K562 (cell line): ENCODE measurements at regions not wholly inside any gene's neighbourhood (a gene's known extent, or its start where the extent isn't known, plus 50 kb on each side); places are given as distances from the start of the nearest gene placed in this dataset.

Experiments
- ATAC-seq: fragments of 200-7000 bp; cut with Tn5 transposase; 3 replicates; pipeline ENCODE4 v1.9.1; 2020; ENCODE audit warnings: moderate library complexity
- BruUV-seq: library from RNA; stranded (reverse); fragments of 400-500 nt; replicated peaks from 2 replicates; lab custom pipeline; 2021; lab: Mats Ljungman, UMichigan
- CTCF ChIA-PET: fragments of 300-600 bp; formaldehyde crosslinking; extraction: SDS; loops from one replicate; lab custom pipeline; 2021; ENCODE audit warnings: low intra/inter-chr PET ratio; lab: Yijun Ruan, JAX
- POLR2A ChIA-PET: fragments of 300-600, 350-650 bp; sonication (Branson Sonifier 250); formaldehyde crosslinking; extraction: SDS; loops from one replicate; lab custom pipeline; 2021; ENCODE audit warnings: antibody characterized with exemption, inconsistent platforms; lab: Yijun Ruan, JAX
- DNase-seq, 4 experiments: peaks; one replicate each; pipeline versions ENCODE4 v3.0.0 to v3.0.0-alpha.2; 2011 to 2018; ENCODE audit warnings: low spot score in 3 of 4, mixed read lengths in 3 of 4; ENCODE audit errors: extremely low read depth in 1 of 4
- FAIRE-seq: peaks from 2 replicates; lab custom pipeline; 2011; peaks lifted over from hg19 to GRCh38; lab: Jason Lieb, UNC
- H2AFZ ChIP-seq: 2 replicates; pipeline ENCODE4 v1.6.0; 2011; ENCODE audit warnings: low read depth, low read length, control low read depth, inconsistent platforms
- H3K27ac ChIP-seq: fragments of 200-600 bp; 3 replicates; pipeline ENCODE4 v1.8.0; 2011; ENCODE audit warnings: low read depth, mild to moderate bottlenecking, control low read depth, inconsistent platforms, low read length, moderate library complexity, mixed read lengths; ENCODE audit errors: extremely low read depth
- H3K27me3 ChIP-seq, 2 experiments: fragments of 300-600 bp in 1 of 2; 2 replicates in 1 of 2; 3 replicates in 1 of 2; pipeline versions ENCODE4 v1.6.0 to v1.8.0; 2011; ENCODE audit warnings: inconsistent platforms in 2 of 2, low read length in 2 of 2, mild to moderate bottlenecking in 1 of 2, mixed read lengths in 1 of 2, moderate library complexity in 1 of 2; ENCODE audit not compliant: control insufficient read depth in 2 of 2, insufficient read depth in 2 of 2
- H3K36me3 ChIP-seq: fragments of 300-600 bp; 3 replicates; pipeline ENCODE4 v1.8.0; 2011; ENCODE audit warnings: mild to moderate bottlenecking, low read length, inconsistent platforms; ENCODE audit not compliant: control insufficient read depth, insufficient read depth
- H3K4me1 ChIP-seq, 2 experiments: fragments of 200-600 bp in 1 of 2; replicated peaks in 1 of 2; 2 replicates in 1 of 2; 3 replicates in 1 of 2; pipeline versions ENCODE4 v1.5.1 to v1.8.0; 2011; ENCODE audit warnings: inconsistent platforms in 2 of 2, low read length in 2 of 2, mild to moderate bottlenecking in 1 of 2, mixed read lengths in 1 of 2, moderate library complexity in 1 of 2; ENCODE audit not compliant: control insufficient read depth in 2 of 2, insufficient read depth in 2 of 2
- H3K4me2 ChIP-seq: 2 replicates; pipeline ENCODE4 v1.6.1; 2011; ENCODE audit warnings: low read length, control low read depth, inconsistent platforms, mixed read lengths; ENCODE audit not compliant: insufficient read depth
- H3K4me3 ChIP-seq: fragments of 200-600 bp; sonication (generic), shearing (Covaris generic); 2 replicates; pipeline ENCODE4 v1.5.1; 2016; ENCODE audit warnings: control low read depth, inconsistent platforms
- H3K79me2 ChIP-seq: fragments of 200-600 bp; 3 replicates; pipeline ENCODE4 v1.8.0; 2011; ENCODE audit warnings: low read length, inconsistent platforms; ENCODE audit not compliant: control insufficient read depth, insufficient read depth
- H3K9ac ChIP-seq, 2 experiments: 2 replicates each; pipeline versions ENCODE4 v1.6.0 to v1.6.1; 2011; ENCODE audit warnings: low read depth in 2 of 2, low read length in 2 of 2, control low read depth in 1 of 2, inconsistent platforms in 1 of 2, mild to moderate bottlenecking in 1 of 2, mixed read lengths in 1 of 2; ENCODE audit not compliant: insufficient read depth in 1 of 2
- H3K9me1 ChIP-seq: one replicate; pipeline ENCODE4 v1.6.0; 2011; ENCODE audit warnings: inconsistent platforms, mild to moderate bottlenecking, low read length, moderate library complexity; ENCODE audit not compliant: control insufficient read depth, insufficient read depth
- H3K9me3 ChIP-seq: replicated peaks from 2 replicates; pipeline ENCODE4 v1.5.1; 2011; ENCODE audit warnings: low read depth, low read length, inconsistent platforms; ENCODE audit not compliant: control insufficient read depth, insufficient read depth
- H4K20me1 ChIP-seq: replicated peaks from 2 replicates; pipeline ENCODE4 v1.6.1; 2011; ENCODE audit warnings: low read length, inconsistent platforms, mixed read lengths; ENCODE audit not compliant: control insufficient read depth, insufficient read depth
- CREB5 ChIP-seq: fragments of 250-450 bp; sonication (Bioruptor Pico); IDR thresholded peaks from 2 replicates; pipeline ENCODE4 v1.5.0; 2020; ENCODE audit warnings: mild to moderate bottlenecking
- MYC ChIP-seq, 2 experiments: fragments of 250-450 bp in 1 of 2; sonication (Bioruptor Pico) in 1 of 2; IDR thresholded peaks; 2 replicates each; pipeline versions ENCODE4 v1.5.1 to v1.6.1; 2012 to 2021; ENCODE audit warnings: low read depth in 2 of 2, borderline replicate concordance in 1 of 2, improper control_type of control experiment in 1 of 2, low read length in 1 of 2, mild to moderate bottlenecking in 1 of 2, moderate library complexity in 1 of 2
- PHB ChIP-seq: fragments of 250-450 bp; sonication (Bioruptor Pico); IDR thresholded peaks from 2 replicates; pipeline ENCODE4 v1.5.0; 2021
- STAT6 ChIP-seq: sonication (generic); formaldehyde crosslinking; IDR thresholded peaks from 2 replicates; pipeline ENCODE4 v1.8.1; 2023; ENCODE audit warnings: mild to moderate bottlenecking, missing genetic modification reagents
- TFAP4 ChIP-seq: sonication (generic); formaldehyde crosslinking; IDR thresholded peaks from 2 replicates; pipeline ENCODE4 v1.8.0; 2022; ENCODE audit warnings: missing genetic modification reagents, mild to moderate bottlenecking, moderate library complexity, borderline replicate concordance
- ZNF23 ChIP-seq: fragments of 250-450 bp; sonication (Bioruptor Pico); IDR thresholded peaks from 2 replicates; pipeline ENCODE4 v1.4.0; 2020; ENCODE audit warnings: mild to moderate bottlenecking
- WGBS: fragments of 100-300 bp; shearing (Covaris generic); methylation state at CpG from one replicate; pipeline ENCODE4 v1.1.6; 2016; ENCODE audit warnings: low coverage, mixed read lengths; ENCODE audit not compliant: insufficient coverage; ENCODE audit errors: missing lambda C conversion rate; 5-methylcytosine and 5-hydroxymethylcytosine counted together
- in situ Hi-C: fragments of 300-500 bp; cut with MboI; formaldehyde crosslinking; loops from 4 replicates; pipeline ENCODE4 v1.15.0; 2018; ENCODE audit warnings: inconsistent platforms, mixed read lengths
- intact Hi-C: fragments of 100-400 bp; cut with micrococcal nuclease; formaldehyde crosslinking; loops from 2 replicates; pipeline ENCODE4 v1.14.2; 2022

- Histone ChIP-seq H3K9me1 (no peaks in the 10 kb centered on the region), H3K4me2 (no peak overlapping the region), H3K27ac (no peak overlapping the region), H2AFZ (no peak overlapping the region), H3K4me1 (no peaks in the 10 kb centered on the region), H3K9me3 (no peaks in the 10 kb centered on the region), H3K79me2 (no peaks in the 10 kb centered on the region), H3K36me3 (no peaks in the 10 kb centered on the region), H3K27me3 (no peaks in the 10 kb centered on the region), H3K9ac (no peak overlapping the region), H4K20me1 (no peaks in the 10 kb centered on the region), H3K4me3 (no peak overlapping the region)
- TF ChIP-seq STAT6 (CRISPR knock-in tag), result no peak
- no peak for TF ChIP-seq CREB5
- no peak for TF ChIP-seq MYC (IDR thresholded peaks at IDR 0.05; ENCODE audit: low read depth, low read length)
- no peak for TF ChIP-seq MYC (CRISPR knock-in tag; IDR thresholded peaks at IDR 0.05; ENCODE audit: borderline replicate concordance, low read depth)
- no peak for TF ChIP-seq TFAP4
- no peak for TF ChIP-seq ZNF23
- TF ChIP-seq PHB (CRISPR knock-in tag), result no peak
- 0% methylated on average over 1 of the region's 1 CpG for WGBS
- ChIA-PET CTCF (no interaction called here), POLR2A (no interaction called here)
- no TSS peak for BruUV-seq
- FAIRE-seq (no peak), ATAC-seq (no peak), DNase-seq (no peak)
- in situ Hi-C loops, result no loop called here
- intact Hi-C loops, result no loop called here
These were observed 533.9 kb downstream of the PLPP3 start for GRCh38 chr1:56045477-56045876.
